HuH-7.5 (cell line): ENCODE measurements at regions not wholly inside any gene's neighbourhood (a gene's known extent, or its start where the extent isn't known, plus 50 kb on each side); places are given as distances from the start of the nearest gene placed in this dataset.
"Not testable (repeated sequence)": the region's sequence is repeated elsewhere in the genome, so short reads cannot be mapped to it uniquely, and the experiment has no call there.

Experiments
- DNase-seq: peaks from one replicate; pipeline ENCODE4 v3.0.0; 2011; ENCODE audit warnings: low spot score

DNA sequence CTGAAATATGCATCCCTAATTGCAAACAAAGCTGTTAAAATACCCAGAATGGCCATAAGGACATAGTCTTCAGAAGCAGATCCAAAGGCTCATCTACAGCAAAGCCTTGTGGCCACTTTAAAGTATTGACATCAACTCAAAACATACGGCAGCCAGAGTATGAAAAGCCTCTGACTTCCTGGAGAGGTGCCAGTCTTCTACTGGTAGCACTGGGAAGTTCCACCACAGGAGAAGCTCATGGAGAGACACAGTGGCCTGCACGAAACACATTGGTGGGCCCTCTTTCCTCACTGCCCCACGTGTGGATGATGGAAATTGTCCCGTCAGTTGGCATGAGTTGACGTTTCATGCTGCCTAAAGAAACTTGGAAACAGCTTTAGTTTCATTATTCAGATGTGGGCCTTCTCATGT is 202.6 kb upstream of the HEY2 start:
- DNase-seq: no peak

DNA sequence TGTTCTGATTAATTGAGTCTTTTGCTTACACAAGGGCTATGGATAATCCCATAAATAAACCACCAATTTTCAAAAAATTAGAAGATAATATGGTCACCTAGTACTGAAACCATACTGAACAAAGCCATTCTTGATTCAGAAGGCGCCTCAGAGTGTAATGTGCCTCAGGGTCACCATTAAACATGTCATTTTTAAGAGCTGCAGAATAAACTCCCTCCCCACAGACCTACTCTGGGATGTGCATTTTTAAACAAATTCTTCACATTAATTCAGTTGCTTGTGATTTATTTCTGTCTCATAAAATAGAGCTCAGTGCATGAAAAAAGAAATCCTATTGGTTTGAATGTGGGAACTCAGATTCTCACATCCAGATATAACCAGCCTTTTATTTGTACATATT is 202.1 kb upstream of the HEY2 start:
- no peak for DNase-seq

DNA sequence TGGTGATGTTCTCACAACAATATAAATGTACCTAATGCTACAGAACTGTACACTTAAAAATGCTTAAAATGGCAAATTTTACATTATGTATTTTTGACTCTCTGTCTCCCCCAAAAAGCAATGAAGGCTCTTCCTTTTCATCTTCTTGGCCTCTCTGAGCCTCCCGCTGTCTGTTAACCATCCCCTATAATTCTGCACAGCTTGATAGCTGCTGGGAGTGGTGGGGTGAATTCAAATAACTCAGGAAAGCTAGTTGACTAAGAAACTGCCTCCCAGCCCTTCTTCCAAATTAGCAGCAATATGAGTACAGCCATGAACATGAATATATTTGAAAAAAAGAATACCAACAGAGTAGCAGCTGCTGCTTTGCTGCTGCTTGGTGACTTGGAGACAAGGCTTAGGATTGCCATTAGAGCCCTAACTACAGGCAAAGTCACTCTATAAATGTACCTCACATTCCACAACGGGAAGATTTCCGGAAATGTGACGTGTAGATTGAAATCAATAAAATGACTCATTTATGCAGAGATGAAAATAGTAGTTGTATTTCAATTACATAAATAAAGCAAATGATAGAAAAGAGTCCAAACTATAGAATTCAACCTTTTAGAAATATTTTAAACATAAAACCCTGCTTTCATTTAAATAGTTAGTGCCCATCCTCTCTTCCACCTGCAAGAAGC is 200.1 kb upstream of the HEY2 start:
- DNase-seq: no peak

DNA sequence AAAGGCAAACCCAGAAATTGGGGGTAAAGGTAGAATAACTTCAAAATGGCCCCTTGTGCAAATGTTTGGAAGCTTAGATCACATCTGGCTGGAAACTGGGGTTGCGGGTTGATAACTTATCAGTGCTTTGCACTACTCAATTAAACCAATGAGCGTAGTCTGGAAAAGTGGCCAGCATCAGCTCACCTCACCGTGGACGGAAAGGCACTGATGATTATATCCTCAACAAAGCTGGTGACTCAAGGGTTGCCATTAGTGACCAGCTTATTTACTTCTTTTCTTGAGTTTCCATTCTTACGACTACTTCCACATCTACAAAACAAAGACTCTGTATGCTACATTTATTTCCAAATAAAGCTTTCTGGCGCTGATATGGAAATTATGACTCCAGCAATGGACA is 198.5 kb upstream of the HEY2 start:
- no peak for DNase-seq

GRCh38 chr6:125552819-125553218 is 196.6 kb upstream of the HEY2 start:
- DNase-seq: no peak

DNA sequence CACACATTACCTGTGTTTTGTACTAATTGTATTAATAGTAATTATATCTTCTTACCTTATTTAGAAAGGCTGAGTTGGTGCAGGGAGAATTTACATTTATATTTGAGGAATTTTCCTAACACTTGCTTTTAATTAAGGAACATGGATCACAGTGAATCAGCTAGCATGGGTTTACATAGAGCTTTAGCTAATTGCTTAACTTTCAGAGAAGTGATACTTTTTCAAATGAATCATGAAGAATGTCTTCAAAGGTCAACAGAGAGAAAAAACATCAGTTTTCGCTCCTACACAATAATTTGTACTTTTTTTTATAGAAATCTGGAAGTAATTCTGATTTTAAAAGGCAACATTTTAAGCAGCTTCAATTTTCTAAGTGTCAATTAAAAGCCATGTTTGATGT is 195.0 kb upstream of the HEY2 start:
- no peak for DNase-seq

GRCh38 chr6:125558241-125558843 is 191.1 kb upstream of the HEY2 start:
- no peak for DNase-seq

DNA sequence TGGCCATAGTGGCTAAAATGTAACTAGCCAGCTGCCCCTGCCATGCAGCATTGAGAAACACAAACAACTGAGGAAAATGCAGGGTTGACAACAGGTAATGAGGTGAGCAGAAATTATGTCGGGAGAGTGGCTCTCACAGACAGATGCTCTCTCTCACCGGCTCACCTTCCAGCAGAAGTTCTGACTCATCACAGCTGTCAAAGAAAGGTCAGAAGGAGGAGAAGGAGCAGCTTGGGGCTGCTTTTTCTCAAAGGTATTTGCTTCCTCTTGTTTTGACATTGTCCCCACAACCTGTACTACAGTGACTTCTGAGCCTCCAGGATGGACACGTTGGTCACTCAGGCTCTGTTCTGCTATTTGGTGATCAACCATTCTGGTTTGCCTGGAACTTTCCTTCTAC is 190.5 kb upstream of the HEY2 start:
- DNase-seq: no peak

DNA sequence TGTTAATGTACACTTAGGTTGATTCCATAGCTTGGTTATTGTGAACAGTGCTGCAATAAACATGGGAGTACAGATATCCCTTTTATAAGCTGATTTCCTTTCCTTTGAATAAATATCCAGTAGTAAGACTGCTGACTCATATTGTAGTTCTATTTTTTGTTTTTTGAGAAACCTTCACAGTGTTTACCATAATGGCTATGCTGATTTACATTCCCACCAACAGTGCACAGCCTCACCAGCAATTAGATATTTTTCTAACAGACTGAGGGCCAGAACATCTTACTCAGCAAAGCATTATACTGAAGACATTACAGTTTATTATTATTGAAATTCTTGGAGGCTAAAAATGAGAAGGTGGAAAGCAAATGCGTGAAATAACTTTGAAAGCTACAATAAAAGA is 187.3 kb upstream of the HEY2 start:
- DNase-seq: no peak

- DNase-seq: no peak
These were observed 184.5 kb upstream of the HEY2 start for GRCh38 chr6:125564941-125565340.

- no peak for DNase-seq
These were observed 182.0 kb upstream of the HEY2 start for GRCh38 chr6:125567407-125567806.

DNA sequence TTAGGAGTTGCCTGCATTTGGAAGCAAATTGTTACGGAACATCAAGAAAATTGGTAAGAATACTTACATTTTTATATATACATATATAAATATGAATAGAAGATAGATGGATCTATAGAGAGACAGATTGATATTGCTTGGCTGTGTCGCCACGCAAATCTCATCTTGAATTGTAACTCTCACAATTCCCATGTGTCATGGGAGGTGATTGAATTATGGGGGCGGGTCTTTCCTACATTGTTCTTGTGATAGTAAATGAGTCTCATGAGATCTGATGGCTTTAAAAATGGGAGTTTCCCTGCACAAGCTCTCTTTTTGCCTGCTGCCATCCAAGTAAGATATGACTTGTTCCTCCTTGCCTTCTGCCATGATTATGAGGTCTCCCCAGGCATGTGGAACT is 180.8 kb upstream of the HEY2 start:
- no peak for DNase-seq

GRCh38 chr6:125570526-125570925 is 178.9 kb upstream of the HEY2 start:
- DNase-seq: no peak

GRCh38 chr6:125571207-125571755 is 178.2 kb upstream of the HEY2 start:
- no peak for DNase-seq

- no peak for DNase-seq
These were observed 174.8 kb upstream of the HEY2 start for GRCh38 chr6:125574604-125575003.

GRCh38 chr6:125577124-125577662 is 172.2 kb upstream of the HEY2 start:
- DNase-seq: no peak

- DNase-seq: no peak
These were observed 164.9 kb upstream of the HEY2 start for GRCh38 chr6:125584468-125584939.

DNA sequence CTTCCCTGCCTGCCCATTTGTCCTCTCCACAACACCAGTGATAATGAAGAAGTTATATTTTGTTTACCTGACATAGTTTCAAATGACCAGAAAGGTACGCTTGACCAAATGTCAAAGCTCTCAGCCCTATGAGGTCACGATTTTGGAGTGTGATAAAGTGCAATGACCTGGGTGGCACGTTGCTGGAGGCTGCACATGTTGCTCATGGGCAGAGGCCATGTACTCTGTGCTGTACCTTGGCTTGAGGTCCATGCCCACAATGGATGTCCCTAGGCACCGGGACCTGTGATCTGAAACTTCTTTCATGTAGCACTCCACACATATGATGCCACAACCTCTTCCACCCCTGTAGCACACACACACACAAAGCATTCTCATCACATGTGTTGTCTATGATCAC is 164.0 kb upstream of the HEY2 start:
- no peak for DNase-seq

DNA sequence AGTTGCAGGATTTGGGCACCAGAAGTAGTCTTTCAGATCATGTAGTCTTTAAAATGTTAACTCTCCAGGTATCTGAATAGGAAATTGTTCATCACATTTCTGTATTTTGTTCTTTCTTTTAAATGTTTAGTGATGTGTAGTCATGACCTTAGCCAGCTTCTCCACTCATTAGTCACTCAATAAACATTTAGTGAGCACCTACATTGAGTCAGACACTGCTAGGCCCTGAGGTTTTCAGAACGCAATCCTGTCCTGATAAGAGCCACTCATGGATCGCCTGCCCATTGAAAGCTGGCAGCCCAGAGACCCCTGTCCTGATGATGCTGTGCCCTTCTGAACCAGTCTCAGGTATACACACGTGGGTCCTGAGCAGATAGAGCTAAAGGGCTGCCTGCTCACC is 163.4 kb upstream of the HEY2 start:
- no peak for DNase-seq

DNA sequence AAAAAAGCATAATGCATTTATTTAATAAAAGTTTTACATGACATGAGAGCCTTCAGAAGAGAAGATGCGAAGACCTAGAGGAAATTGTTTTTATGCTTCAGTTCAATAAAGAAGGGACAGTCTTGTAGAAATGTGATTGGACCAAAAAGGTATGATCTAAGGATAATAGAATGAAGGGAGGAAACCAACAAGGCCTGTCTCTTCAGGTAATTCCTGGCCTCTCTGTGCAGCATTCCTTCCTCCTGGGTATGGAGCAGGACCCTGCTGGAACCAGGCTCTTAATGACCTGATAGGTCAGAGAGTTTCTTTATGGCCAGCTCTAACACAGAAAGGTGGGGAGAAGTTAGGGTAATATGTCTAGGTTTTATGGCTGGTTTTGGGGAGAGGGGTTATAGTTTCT is 162.8 kb upstream of the HEY2 start:
- DNase-seq: no peak

DNA sequence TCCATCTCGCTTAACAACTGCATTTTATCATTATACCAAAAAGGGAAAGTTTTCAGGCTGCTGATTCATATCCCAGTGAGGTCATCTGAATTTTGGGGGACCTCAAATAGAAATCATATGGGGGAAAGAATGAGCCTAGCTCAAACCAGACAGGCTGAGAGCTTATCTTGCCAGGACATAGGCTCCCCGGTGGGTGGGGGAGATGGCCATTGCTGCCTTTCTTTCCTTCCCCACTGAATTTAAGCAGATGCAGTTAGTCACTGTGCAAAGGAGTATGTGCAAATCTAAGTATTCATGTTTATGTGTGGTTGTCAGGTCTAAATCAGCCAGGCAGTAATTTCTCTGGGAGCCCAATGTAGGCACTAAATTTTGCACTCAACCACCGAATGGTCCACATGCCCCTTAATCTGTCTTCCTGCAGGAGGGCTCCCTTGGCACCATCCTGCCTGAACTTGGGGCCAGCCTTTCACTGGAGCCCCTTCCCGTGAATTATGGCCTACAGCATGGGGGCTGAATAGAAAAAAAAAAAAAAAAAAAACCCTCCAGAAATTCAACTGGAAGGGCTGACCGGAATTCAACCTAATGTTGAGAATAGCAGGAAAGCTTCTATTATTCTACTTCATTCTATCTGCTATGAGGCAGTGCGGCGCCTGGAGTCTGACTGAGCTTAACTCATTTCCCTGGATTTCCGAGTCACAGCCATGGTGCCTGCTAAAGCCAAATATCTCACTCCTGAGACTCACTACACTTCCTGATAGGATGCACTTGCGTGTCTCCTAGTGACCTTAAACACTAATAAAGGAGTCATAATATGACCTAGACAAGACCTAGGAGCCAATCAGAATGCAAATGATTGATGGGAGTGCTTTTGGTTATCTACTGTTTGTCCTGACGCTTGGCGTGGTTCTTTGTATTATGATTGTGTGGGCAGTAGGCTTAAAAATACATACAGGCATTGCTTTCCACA is 161.5 kb upstream of the HEY2 start:
- DNase-seq: no peak

GRCh38 chr6:125591796-125592195 is 157.6 kb upstream of the HEY2 start:
- not testable (repeated sequence) for DNase-seq
